ENCODE measurements at regions not wholly inside any gene's neighbourhood (a gene's known extent, or its start where the extent isn't known, plus 50 kb on each side); places are given as distances from the start of the nearest gene placed in this dataset.

DNA sequence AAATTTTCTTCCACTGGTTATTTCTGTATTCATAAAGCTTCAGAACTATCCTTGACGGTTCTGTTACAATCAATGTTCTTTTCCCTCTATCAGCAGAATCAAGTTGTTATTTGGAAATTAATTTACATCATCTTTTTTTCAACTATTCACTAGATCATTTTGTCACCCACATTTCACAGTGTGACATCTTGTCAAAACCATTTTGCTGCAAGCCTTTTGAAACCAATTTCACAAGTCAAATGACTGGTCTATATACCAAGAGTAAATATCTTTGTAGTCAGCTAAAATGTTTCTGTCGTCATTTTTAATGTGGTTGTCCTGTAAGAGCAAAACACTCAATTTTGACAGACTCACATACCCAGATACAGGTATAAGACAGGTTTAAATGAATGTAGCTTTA lies 984.3 kb upstream of the TYRP1 start:
- TF ChIP-seq POLR2A (IDR thresholded peaks at IDR 0.05; ENCODE audit: low read length) (no peak), GATA1 (IDR thresholded peaks at IDR 0.05; ENCODE audit: low read depth, low read length) (no peak)
- no peak for DNase-seq

DNA sequence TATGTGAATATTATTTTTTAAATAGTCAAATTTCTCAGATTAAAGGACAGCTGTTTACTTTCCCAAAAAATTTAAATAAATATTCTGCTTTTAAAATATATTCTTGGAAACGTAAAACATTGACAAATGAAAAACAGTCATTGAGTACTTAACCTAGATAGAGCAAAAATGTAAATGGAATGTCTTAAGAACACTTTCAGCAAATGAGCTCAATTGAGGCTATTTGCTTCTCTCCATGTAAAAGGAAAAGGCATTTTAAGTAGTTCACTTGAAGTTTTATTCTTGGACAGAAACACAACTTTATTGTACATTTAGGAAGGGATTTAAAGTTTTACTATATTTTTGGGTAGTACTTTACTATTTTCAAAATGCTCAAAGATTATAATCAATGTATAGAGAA lies 983.6 kb upstream of the TYRP1 start:
- no peak for TF ChIP-seq POLR2A (IDR thresholded peaks at IDR 0.05; ENCODE audit: low read length)
- no peak for TF ChIP-seq GATA1 (IDR thresholded peaks at IDR 0.05; ENCODE audit: low read depth, low read length)
- DNase-seq, result no peak

DNA sequence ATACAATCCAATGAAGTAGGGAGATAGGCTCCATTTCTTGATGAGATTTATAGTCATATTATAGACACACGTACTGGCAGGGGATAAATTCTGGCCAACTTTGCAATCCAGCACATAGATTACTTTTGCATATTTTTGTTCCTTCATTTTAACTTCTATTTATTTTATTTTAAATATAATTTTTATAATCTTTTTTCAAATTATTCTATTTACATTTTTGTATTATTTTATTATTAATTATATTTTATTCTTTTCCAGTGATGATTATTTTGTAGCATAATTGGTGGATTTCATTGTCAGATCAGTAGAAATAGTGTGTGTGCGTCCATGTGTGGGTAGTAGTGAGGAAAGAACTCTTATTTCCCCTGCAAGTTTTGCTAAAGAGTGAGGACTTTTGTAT lies 980.1 kb upstream of the TYRP1 start:
- no peak for TF ChIP-seq GATA1 (IDR thresholded peaks at IDR 0.05; ENCODE audit: low read depth, low read length)
- TF ChIP-seq POLR2A (IDR thresholded peaks at IDR 0.05; ENCODE audit: low read length), result no peak
- no peak for DNase-seq

DNA sequence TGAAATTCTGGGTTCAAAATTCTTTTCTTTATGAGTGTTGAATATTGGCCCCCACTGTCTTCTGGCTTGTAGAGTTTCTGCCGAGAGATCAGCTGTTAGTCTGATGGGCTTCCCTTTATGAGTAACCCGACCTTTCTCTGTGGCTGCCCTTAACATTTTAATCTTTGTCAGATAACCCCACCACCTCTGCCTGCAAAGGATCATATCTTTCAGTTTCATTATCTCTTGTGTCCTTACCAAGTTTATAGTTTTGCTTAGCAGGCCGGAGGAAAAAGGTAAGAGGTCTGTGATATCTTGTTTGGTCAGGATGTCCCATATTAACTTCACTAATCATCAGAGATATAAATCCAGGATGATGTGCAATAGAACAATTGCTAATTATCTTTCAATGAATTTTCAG lies 970.2 kb upstream of the TYRP1 start:
- no peak for TF ChIP-seq POLR2A (IDR thresholded peaks at IDR 0.05; ENCODE audit: low read length)
- TF ChIP-seq GATA1 (IDR thresholded peaks at IDR 0.05; ENCODE audit: low read depth, low read length), result no peak
- DNase-seq, result no peak

DNA sequence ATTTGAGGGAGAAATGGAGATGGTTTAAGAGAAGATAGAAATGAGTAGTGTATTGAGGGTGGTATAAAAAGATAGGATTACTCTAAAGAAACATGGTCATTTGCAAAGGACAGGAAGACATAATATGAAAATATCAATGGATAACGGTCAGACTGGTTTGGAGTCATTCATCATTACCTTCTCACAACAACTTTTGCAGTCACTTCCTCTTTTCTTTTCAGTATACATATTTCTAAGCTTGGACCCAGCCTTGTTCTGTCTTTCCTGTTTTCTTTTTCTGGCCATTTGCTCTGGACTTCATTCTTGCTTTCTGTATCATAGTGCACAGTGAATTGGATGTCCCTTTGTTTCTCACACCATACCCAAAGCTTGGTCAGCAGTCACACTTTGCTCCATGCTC lies 966.5 kb upstream of the TYRP1 start:
- DNase-seq, result no peak
- TF ChIP-seq POLR2A (IDR thresholded peaks at IDR 0.05; ENCODE audit: low read length) (no peak), GATA1 (IDR thresholded peaks at IDR 0.05; ENCODE audit: low read depth, low read length) (no peak)

DNA sequence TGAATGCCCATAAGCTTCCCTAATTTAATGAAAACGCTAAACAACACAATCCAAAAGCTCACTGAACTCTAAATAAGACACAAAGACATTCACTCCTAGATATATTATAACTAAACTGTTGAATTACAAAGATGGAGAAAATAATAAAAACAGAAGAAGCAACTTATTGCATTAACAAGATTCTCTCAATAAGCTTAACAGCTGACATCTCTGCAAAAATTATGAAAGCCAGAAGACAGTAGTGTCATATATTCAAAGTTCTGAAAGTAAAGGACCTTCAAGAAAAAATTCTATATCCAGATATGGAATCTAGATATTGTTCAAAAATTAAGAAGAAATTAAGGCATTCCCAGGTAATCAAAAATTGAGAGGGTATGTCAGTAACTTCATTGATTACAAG lies 957.8 kb upstream of the TYRP1 start:
- DNase-seq, result no peak
- TF ChIP-seq GATA1 (IDR thresholded peaks at IDR 0.05; ENCODE audit: low read depth, low read length), result no peak
- TF ChIP-seq POLR2A (IDR thresholded peaks at IDR 0.05; ENCODE audit: low read length), result no peak

DNA sequence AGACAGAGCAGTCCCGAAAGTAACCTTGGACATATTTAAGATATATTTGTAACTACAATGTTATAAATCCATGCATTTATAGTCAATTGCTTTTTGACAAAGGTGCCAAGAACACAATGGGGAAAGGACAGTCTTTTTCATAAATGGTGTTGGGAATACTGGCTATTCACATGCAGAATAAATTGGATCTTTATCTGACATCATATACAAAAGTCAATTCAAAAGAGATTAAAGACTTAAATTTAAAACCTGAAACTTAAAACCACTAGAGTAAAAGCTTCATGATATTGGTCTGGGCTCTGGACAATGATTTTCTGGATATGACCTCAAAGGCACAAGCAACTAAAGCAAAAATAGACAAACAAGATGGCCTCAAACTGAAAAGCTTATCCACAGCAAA lies 950.7 kb upstream of the TYRP1 start:
- no peak for TF ChIP-seq POLR2A (IDR thresholded peaks at IDR 0.05; ENCODE audit: low read length)
- TF ChIP-seq GATA1 (IDR thresholded peaks at IDR 0.05; ENCODE audit: low read depth, low read length), result no peak
- no peak for DNase-seq

DNA sequence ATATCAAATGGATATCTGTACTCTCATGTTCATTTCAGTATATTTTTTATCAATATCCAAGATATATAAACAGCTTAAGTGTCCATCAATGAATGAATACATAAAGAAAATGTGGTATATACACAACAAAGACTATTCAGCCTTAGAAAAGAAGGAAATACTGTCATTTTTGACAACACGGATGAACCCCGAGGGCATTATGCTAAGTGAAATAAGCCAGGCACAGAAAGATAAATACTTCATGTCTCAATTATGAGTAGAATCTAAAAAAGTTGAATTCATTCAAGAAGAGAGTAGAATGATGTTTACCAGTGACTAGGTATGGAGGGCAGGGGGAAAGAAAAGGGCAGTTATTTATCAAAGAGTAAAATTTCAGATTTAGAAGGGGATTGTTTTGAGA lies 949.8 kb upstream of the TYRP1 start:
- TF ChIP-seq POLR2A (IDR thresholded peaks at IDR 0.05; ENCODE audit: low read length) (no peak), GATA1 (IDR thresholded peaks at IDR 0.05; ENCODE audit: low read depth, low read length) (no peak)
- DNase-seq, result no peak

DNA sequence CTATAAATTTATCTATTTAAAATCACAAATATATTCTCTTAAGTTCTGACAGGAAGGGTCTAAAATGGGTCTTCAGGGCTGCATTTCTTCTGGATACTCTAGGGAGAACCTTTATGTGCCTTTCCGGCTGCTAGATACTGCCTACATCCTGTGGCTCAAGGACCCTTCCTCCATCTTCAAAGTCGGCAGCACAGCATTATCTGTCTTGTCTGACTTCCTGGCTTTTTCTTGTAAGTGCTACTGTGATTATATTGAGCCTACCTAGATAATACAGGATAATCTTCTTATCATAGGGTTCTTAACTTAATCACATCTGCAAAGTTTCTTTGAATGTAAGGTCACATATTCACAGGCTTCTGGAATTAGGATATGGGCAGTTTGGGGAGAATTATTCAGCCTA lies 943.8 kb upstream of the TYRP1 start:
- no peak for DNase-seq
- TF ChIP-seq GATA1 (IDR thresholded peaks at IDR 0.05; ENCODE audit: low read depth, low read length) (no peak), POLR2A (IDR thresholded peaks at IDR 0.05; ENCODE audit: low read length) (no peak)

DNA sequence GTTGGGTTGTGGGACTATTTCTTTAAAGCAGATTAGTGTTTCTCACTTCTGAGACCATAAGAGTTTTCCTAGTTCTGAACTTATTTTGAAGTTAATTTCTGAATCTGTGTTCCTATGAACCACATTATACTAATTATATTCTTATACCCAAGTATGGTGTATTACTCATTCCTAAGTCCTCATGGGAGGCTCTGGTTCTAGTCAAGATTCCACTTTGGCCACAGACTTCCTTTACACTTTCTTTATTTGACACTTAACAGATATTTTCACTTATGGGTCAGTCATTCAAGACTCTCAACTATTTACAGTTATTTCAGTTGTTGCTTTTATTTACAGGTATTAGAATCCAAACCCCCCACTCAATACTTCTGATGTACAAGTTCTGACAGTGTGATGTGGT lies 937.2 kb upstream of the TYRP1 start:
- TF ChIP-seq POLR2A (IDR thresholded peaks at IDR 0.05; ENCODE audit: low read length), result no peak
- TF ChIP-seq GATA1 (IDR thresholded peaks at IDR 0.05; ENCODE audit: low read depth, low read length), result no peak
- DNase-seq, result no peak

DNA sequence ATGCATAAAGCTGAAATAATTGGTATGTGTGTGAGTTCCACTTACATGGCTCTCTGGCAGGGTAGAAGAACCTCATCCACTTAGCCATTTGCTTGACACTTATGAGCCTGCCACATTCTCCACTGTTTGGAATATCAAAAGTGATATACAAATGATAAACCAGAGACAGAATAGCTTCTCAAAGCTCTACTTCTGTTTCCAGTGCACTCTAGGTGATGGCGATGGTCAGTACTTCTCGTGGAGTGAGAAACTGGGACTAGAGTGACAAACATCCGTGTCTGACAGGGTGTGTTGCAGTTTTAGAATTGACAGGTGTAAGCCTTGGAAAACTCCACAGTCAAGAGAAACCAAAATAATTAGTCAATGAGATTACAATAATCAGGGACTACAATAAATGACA lies 935.8 kb upstream of the TYRP1 start:
- TF ChIP-seq POLR2A (IDR thresholded peaks at IDR 0.05; ENCODE audit: low read length) (no peak), GATA1 (IDR thresholded peaks at IDR 0.05; ENCODE audit: low read depth, low read length) (no peak)

DNA sequence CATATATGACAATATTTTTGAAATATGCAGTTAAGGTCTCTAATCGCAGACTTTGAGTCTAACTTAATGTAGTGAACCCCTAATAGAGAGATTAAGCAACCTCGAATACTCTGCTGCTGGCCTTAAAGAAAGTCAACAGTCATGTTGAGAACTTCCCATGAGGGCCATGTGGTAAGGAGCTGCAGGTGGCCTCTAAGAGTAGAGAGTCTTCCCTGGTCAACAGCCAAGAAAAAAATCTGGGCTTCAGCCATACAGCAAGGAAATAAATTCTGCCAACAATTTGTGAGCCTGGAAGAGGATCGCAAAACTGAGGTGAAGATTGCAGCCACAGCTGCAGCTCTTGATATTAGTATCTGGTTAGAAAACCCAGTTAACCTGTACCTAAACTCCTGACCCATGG lies 935.2 kb upstream of the TYRP1 start:
- TF ChIP-seq GATA1 (IDR thresholded peaks at IDR 0.05; ENCODE audit: low read depth, low read length) (no peak), POLR2A (IDR thresholded peaks at IDR 0.05; ENCODE audit: low read length) (no peak)

More for the DNA sequence above, 935.8 kb upstream of the TYRP1 start:
- no peak for DNase-seq

DNA sequence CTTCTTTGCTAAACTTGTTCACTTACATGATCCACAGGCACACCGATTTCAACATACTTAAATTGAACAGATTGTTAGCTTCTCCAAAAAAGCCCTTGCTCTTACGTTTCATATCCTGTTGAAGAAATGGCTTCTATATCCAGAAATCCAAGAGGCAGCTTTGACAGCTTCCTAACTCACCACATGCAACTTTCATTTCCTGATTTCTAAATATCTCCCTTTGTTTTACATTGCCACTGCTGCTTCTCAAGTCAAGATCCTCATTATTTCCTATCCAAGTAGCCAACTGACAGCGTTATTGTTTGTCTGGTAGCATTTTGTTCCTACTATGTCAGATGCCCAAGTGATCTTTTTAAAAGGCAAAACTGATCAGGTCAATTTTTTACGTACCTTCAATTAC lies 913.2 kb upstream of the TYRP1 start:
- TF ChIP-seq POLR2A (IDR thresholded peaks at IDR 0.05; ENCODE audit: low read length) (no peak), GATA1 (IDR thresholded peaks at IDR 0.05; ENCODE audit: low read depth, low read length) (no peak)
- no peak for DNase-seq

More for the DNA sequence above, 935.2 kb upstream of the TYRP1 start:
- no peak for DNase-seq

DNA sequence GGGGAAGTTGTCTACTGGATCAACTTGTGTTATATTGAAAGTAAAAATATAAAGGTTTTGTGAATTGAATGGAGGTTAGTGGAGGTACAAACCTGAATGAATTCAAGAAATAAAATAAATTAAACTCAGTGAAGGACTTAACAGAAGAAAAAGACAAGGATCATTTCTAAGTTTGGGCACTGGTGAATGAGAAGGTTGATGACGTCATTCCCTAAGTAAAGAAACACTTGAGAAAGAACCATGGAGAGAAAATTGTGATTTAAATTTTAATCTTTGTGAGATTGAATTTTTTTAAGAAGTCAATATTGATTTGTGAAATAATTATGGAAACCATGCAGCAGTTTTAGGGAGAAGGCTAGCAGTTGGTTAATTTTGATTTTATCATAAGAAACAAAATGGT lies 900.3 kb upstream of the TYRP1 start:
- TF ChIP-seq POLR2A (IDR thresholded peaks at IDR 0.05; ENCODE audit: low read length), result no peak
- TF ChIP-seq GATA1 (IDR thresholded peaks at IDR 0.05; ENCODE audit: low read depth, low read length), result no peak
- DNase-seq, result no peak

DNA sequence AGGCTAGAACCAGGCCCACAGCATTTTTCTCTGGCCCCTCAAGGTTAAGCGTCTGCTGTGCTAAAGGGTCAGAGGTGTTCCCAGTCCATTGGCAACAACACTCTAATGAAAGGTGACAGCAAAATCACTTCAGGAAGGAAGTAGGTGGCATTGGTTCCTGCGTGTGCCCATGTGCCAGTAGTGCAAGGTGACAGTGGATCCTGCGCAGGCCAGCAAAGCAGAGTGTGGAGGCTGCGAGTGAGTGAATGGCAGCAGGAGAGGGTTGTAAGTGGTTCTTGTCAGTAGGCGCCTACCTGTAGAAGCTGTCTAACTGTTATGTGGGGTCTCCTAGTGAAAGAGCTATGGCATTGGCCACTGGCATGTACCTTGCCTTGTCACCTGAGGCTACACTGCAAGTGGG lies 898.2 kb upstream of the TYRP1 start:
- TF ChIP-seq GATA1 (IDR thresholded peaks at IDR 0.05; ENCODE audit: low read depth, low read length), result no peak
- no peak for TF ChIP-seq POLR2A (IDR thresholded peaks at IDR 0.05; ENCODE audit: low read length)

DNA sequence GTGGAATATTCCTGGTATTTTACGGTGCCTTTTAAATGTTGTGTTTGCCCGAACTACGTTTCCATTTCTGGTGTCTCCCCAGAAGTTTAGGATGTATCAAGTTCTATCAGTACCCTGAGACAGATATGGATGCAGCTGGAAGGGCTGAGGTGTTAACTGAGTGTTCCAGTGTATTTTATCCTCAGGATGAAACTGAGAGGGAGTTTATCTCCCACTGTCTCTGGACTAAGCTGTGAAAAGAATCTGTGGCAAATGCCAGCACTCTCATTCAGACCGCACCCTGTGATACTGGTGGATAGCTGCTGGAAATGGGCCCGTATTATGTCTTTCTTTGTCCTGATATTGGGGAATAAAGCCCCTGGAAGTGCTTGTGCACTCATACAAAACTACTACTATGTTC lies 887.2 kb upstream of the TYRP1 start:
- TF ChIP-seq POLR2A (IDR thresholded peaks at IDR 0.05; ENCODE audit: low read length) (no peak), GATA1 (IDR thresholded peaks at IDR 0.05; ENCODE audit: low read depth, low read length) (no peak)
- no peak for DNase-seq

More for the DNA sequence above, 898.2 kb upstream of the TYRP1 start:
- no peak for DNase-seq
